K562 (cell line): ENCODE measurements at regions not wholly inside any gene's neighbourhood (a gene's known extent, or its start where the extent isn't known, plus 50 kb on each side); places are given as distances from the start of the nearest gene placed in this dataset.

Experiments used
- ATAC-seq: fragments of 200-7000 bp; cut with Tn5 transposase; 3 replicates; pipeline ENCODE4 v1.9.1; 2020; ENCODE audit warnings: moderate library complexity
- BruUV-seq: library from RNA; stranded (reverse); fragments of 400-500 nt; replicated peaks from 2 replicates; lab custom pipeline; 2021; lab: Mats Ljungman, UMichigan
- CTCF ChIA-PET: fragments of 300-600 bp; formaldehyde crosslinking; extraction: SDS; loops from one replicate; lab custom pipeline; 2021; ENCODE audit warnings: low intra/inter-chr PET ratio; lab: Yijun Ruan, JAX
- POLR2A ChIA-PET: fragments of 300-600, 350-650 bp; sonication (Branson Sonifier 250); formaldehyde crosslinking; extraction: SDS; loops from one replicate; lab custom pipeline; 2021; ENCODE audit warnings: antibody characterized with exemption, inconsistent platforms; lab: Yijun Ruan, JAX
- DNase-seq, 4 experiments: peaks; one replicate each; pipeline versions ENCODE4 v3.0.0 to v3.0.0-alpha.2; 2011 to 2018; ENCODE audit warnings: low spot score in 3 of 4, mixed read lengths in 3 of 4; ENCODE audit errors: extremely low read depth in 1 of 4
- FAIRE-seq: peaks from 2 replicates; lab custom pipeline; 2011; peaks lifted over from hg19 to GRCh38; lab: Jason Lieb, UNC
- H2AFZ ChIP-seq: 2 replicates; pipeline ENCODE4 v1.6.0; 2011; ENCODE audit warnings: low read depth, low read length, control low read depth, inconsistent platforms
- H3K27ac ChIP-seq: fragments of 200-600 bp; 3 replicates; pipeline ENCODE4 v1.8.0; 2011; ENCODE audit warnings: low read depth, mild to moderate bottlenecking, control low read depth, inconsistent platforms, low read length, moderate library complexity, mixed read lengths; ENCODE audit errors: extremely low read depth
- H3K27me3 ChIP-seq, 2 experiments: fragments of 300-600 bp in 1 of 2; 2 replicates in 1 of 2; 3 replicates in 1 of 2; pipeline versions ENCODE4 v1.6.0 to v1.8.0; 2011; ENCODE audit warnings: inconsistent platforms in 2 of 2, low read length in 2 of 2, mild to moderate bottlenecking in 1 of 2, mixed read lengths in 1 of 2, moderate library complexity in 1 of 2; ENCODE audit not compliant: control insufficient read depth in 2 of 2, insufficient read depth in 2 of 2
- H3K36me3 ChIP-seq: fragments of 300-600 bp; 3 replicates; pipeline ENCODE4 v1.8.0; 2011; ENCODE audit warnings: mild to moderate bottlenecking, low read length, inconsistent platforms; ENCODE audit not compliant: control insufficient read depth, insufficient read depth
- H3K4me1 ChIP-seq, 2 experiments: fragments of 200-600 bp in 1 of 2; replicated peaks in 1 of 2; 2 replicates in 1 of 2; 3 replicates in 1 of 2; pipeline versions ENCODE4 v1.5.1 to v1.8.0; 2011; ENCODE audit warnings: inconsistent platforms in 2 of 2, low read length in 2 of 2, mild to moderate bottlenecking in 1 of 2, mixed read lengths in 1 of 2, moderate library complexity in 1 of 2; ENCODE audit not compliant: control insufficient read depth in 2 of 2, insufficient read depth in 2 of 2
- H3K4me2 ChIP-seq: 2 replicates; pipeline ENCODE4 v1.6.1; 2011; ENCODE audit warnings: low read length, control low read depth, inconsistent platforms, mixed read lengths; ENCODE audit not compliant: insufficient read depth
- H3K4me3 ChIP-seq: fragments of 200-600 bp; sonication (generic), shearing (Covaris generic); 2 replicates; pipeline ENCODE4 v1.5.1; 2016; ENCODE audit warnings: control low read depth, inconsistent platforms
- H3K79me2 ChIP-seq: fragments of 200-600 bp; 3 replicates; pipeline ENCODE4 v1.8.0; 2011; ENCODE audit warnings: low read length, inconsistent platforms; ENCODE audit not compliant: control insufficient read depth, insufficient read depth
- H3K9ac ChIP-seq, 2 experiments: 2 replicates each; pipeline versions ENCODE4 v1.6.0 to v1.6.1; 2011; ENCODE audit warnings: low read depth in 2 of 2, low read length in 2 of 2, control low read depth in 1 of 2, inconsistent platforms in 1 of 2, mild to moderate bottlenecking in 1 of 2, mixed read lengths in 1 of 2; ENCODE audit not compliant: insufficient read depth in 1 of 2
- H3K9me1 ChIP-seq: one replicate; pipeline ENCODE4 v1.6.0; 2011; ENCODE audit warnings: inconsistent platforms, mild to moderate bottlenecking, low read length, moderate library complexity; ENCODE audit not compliant: control insufficient read depth, insufficient read depth
- H3K9me3 ChIP-seq: replicated peaks from 2 replicates; pipeline ENCODE4 v1.5.1; 2011; ENCODE audit warnings: low read depth, low read length, inconsistent platforms; ENCODE audit not compliant: control insufficient read depth, insufficient read depth
- H4K20me1 ChIP-seq: replicated peaks from 2 replicates; pipeline ENCODE4 v1.6.1; 2011; ENCODE audit warnings: low read length, inconsistent platforms, mixed read lengths; ENCODE audit not compliant: control insufficient read depth, insufficient read depth
- ADNP ChIP-seq: fragments of 200-800 bp; sonication (Bioruptor generic); IDR thresholded peaks from 2 replicates; pipeline ENCODE4 v1.6.1; 2016; ENCODE audit warnings: missing genetic modification characterization, missing compliant biosample characterization
- BCOR ChIP-seq: fragments of 450-650 bp; IDR thresholded peaks from 2 replicates; pipeline ENCODE4 v1.6.1; 2016
- CBX1 ChIP-seq: sonication (generic); IDR thresholded peaks from 2 replicates; pipeline ENCODE4 v1.6.1; 2016; ENCODE audit warnings: antibody characterized with exemption, low read depth, mild to moderate bottlenecking
- CBX3 ChIP-seq, 2 experiments: IDR thresholded peaks; 1 replicate in 1 of 2; 2 replicates in 1 of 2; pipeline ENCODE4 v1.6.1; 2012; ENCODE audit warnings: inconsistent platforms in 2 of 2, low read length in 2 of 2, borderline replicate concordance in 1 of 2, control low read depth in 1 of 2
- HDAC2 ChIP-seq: fragments of 450-650 bp; IDR thresholded peaks from 2 replicates; pipeline ENCODE4 v1.6.1; 2016; ENCODE audit warnings: mild to moderate bottlenecking
- HLTF ChIP-seq: fragments of 450-650 bp; IDR thresholded peaks from 2 replicates; pipeline ENCODE4 v1.6.1; 2016
- JUND ChIP-seq, 2 experiments: IDR thresholded peaks; 2 replicates in 1 of 2; 3 replicates in 1 of 2; pipeline ENCODE4 v1.6.1; 2011; ENCODE audit warnings: borderline replicate concordance in 2 of 2, low read depth in 2 of 2, low read length in 2 of 2, improper control_type of control experiment in 1 of 2, missing biosample characterization in 1 of 2, missing genetic modification characterization in 1 of 2, missing genetic modification reagents in 1 of 2
- KDM1A ChIP-seq, 2 experiments: fragments of 450-650 bp; IDR thresholded peaks; 2 replicates each; pipeline ENCODE4 v1.6.1; 2016; ENCODE audit warnings: mild to moderate bottlenecking in 2 of 2
- MCM5 ChIP-seq: fragments of 450-650 bp; IDR thresholded peaks from 2 replicates; pipeline ENCODE4 v1.6.1; 2016; ENCODE audit warnings: low read depth
- POLR2AphosphoS5 ChIP-seq: IDR thresholded peaks from 2 replicates; pipeline ENCODE4 v1.6.1; 2011; ENCODE audit warnings: mild to moderate bottlenecking, low read depth, low read length, moderate library complexity; ENCODE audit not compliant: control insufficient read depth, insufficient read depth
- RBM25 ChIP-seq: fragments of 200-400 bp; formaldehyde crosslinking; IDR thresholded peaks from 2 replicates; pipeline ENCODE4 v1.6.1; 2018; ENCODE audit warnings: low read length, low read depth, moderate library complexity; ENCODE audit not compliant: severe bottlenecking
- RCOR1 ChIP-seq, 2 experiments: IDR thresholded peaks; 2 replicates each; pipeline ENCODE4 v1.6.1; 2012; ENCODE audit warnings: low read depth in 2 of 2, low read length in 2 of 2, borderline replicate concordance in 1 of 2, improper control_type of control experiment in 1 of 2
- SMARCA5 ChIP-seq: fragments of 450-650 bp; IDR thresholded peaks from 2 replicates; pipeline ENCODE4 v1.6.1; 2016
- ZNF134 ChIP-seq: fragments of 250-450 bp; sonication (Bioruptor Pico); conservative IDR thresholded peaks from 2 replicates; pipeline ENCODE4 v1.4.0; 2020
- ZNF561 ChIP-seq: fragments of 450-650 bp; formaldehyde crosslinking; conservative IDR thresholded peaks from 2 replicates; pipeline ENCODE4 v1.4.0; 2020; ENCODE audit warnings: mild to moderate bottlenecking, moderate library complexity
- WGBS: fragments of 100-300 bp; shearing (Covaris generic); methylation state at CpG from one replicate; pipeline ENCODE4 v1.1.6; 2016; ENCODE audit warnings: low coverage, mixed read lengths; ENCODE audit not compliant: insufficient coverage; ENCODE audit errors: missing lambda C conversion rate; 5-methylcytosine and 5-hydroxymethylcytosine counted together
- in situ Hi-C: fragments of 300-500 bp; cut with MboI; formaldehyde crosslinking; loops from 4 replicates; pipeline ENCODE4 v1.15.0; 2018; ENCODE audit warnings: inconsistent platforms, mixed read lengths
- intact Hi-C: fragments of 100-400 bp; cut with micrococcal nuclease; formaldehyde crosslinking; loops from 2 replicates; pipeline ENCODE4 v1.14.2; 2022
- TF ChIP-seq, protein P1 (sequence below): sonication (generic); formaldehyde crosslinking; IDR thresholded peaks from 2 replicates; pipeline ENCODE4 v1.8.1; 2022; ENCODE audit warnings: missing genetic modification reagents
- TF ChIP-seq, protein P2 (sequence below): fragments of 450-650 bp; IDR thresholded peaks from 2 replicates; pipeline ENCODE4 v1.6.1; 2014; ENCODE audit warnings: low read depth, mild to moderate bottlenecking, moderate library complexity, borderline replicate concordance

DNA sequence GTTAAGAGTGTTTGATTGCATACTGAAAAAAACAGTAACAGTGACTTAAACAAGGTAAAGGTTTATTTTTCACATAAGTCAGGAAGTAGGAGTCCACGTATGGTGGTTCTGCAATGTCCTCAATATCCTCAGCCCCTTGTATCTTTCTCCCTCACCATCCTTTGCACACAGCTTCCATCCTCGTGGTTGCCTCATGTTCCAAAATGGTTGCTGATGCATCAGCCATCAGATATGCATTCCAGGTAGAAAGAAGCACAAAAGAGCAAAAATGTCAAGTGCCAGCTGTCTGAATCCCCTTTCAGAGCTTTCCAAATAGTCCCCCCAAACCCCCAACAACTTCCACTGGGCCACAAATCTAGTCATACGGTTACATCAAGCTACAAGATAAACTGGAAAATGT lies 138.1 kb downstream of the SYF2 start:
- in situ Hi-C loops = no loop called here
- FAIRE-seq = no peak
- BruUV-seq = no TSS peak

More for the DNA sequence above, 138.1 kb downstream of the SYF2 start:
- intact Hi-C loops = no loop called here
- ATAC-seq = no peak
- Histone ChIP-seq H3K79me2 (no peaks in the 10 kb centered on the region), H4K20me1 (no peaks in the 10 kb centered on the region), H2AFZ (no peak overlapping the region), H3K9me1 (no peaks in the 10 kb centered on the region), H3K9me3 (no peaks in the 10 kb centered on the region; the same call in 1 of the 2 replicates), H3K4me1 (peaks cover 0 to 4% of the 10 kb centered on the region in 2 experiments; a peak in 2 of 5 replicates), H3K27ac (no peak overlapping the region), H3K4me2 (no peak overlapping the region), H3K36me3 (no peaks in the 10 kb centered on the region), H3K9ac (no peak overlapping the region)
- POLR2A ChIA-PET = interaction anchor here (1.0 kb wide), 1 partner anchor 14 kb away, joined by 5 read pairs; no protein-coding TSS in a partner anchor
- DNase-seq = no peak
- WGBS = 16% methylated on average over 3 of the region's 3 CpGs
- TF ChIP-seq CBX3 (IDR thresholded peaks at IDR 0.05; ENCODE audit: borderline replicate concordance in 1 of 2, low read length in 2 of 2) (peak in 1 of 2 experiments; percentile 28; a peak in 1 of 3 replicates), ADNP (peak; percentile 46; the same call in 1 of the 2 replicates), HLTF (peak; percentile 80), CBX1 (peak; percentile 85; the same call in 1 of the 2 replicates), ZNF134 (CRISPR knock-in tag) (no peak), MCM5 (no peak), HDAC2 (peak; percentile 32; the same call in 1 of the 2 replicates), SMARCA5 (peak; percentile 89), RBM25 (peak; percentile 98), RCOR1 (IDR thresholded peaks at IDR 0.05; ENCODE audit: borderline replicate concordance in 1 of 2, low read depth in 2 of 2, low read length in 2 of 2) (peak in 1 of 2 experiments; percentile 74; a peak in 1 of 4 replicates), KDM1A (IDR thresholded peaks at IDR 0.05) (peak in 1 of 2 experiments; percentile 32; a peak in 1 of 4 replicates), JUND (IDR thresholded peaks at IDR 0.05; ENCODE audit: borderline replicate concordance, low read depth, low read length) (no peak), JUND (tag; IDR thresholded peaks at IDR 0.05; ENCODE audit: borderline replicate concordance, low read depth, low read length) (no peak), BCOR (peak; percentile 85; the same call in 1 of the 2 replicates), ZNF561 (no peak), POLR2AphosphoS5 (no peak)
- TF ChIP-seq, protein P1, sequence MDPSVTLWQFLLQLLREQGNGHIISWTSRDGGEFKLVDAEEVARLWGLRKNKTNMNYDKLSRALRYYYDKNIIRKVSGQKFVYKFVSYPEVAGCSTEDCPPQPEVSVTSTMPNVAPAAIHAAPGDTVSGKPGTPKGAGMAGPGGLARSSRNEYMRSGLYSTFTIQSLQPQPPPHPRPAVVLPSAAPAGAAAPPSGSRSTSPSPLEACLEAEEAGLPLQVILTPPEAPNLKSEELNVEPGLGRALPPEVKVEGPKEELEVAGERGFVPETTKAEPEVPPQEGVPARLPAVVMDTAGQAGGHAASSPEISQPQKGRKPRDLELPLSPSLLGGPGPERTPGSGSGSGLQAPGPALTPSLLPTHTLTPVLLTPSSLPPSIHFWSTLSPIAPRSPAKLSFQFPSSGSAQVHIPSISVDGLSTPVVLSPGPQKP (CRISPR knock-in tag) = no peak
- TF ChIP-seq, protein P2, sequence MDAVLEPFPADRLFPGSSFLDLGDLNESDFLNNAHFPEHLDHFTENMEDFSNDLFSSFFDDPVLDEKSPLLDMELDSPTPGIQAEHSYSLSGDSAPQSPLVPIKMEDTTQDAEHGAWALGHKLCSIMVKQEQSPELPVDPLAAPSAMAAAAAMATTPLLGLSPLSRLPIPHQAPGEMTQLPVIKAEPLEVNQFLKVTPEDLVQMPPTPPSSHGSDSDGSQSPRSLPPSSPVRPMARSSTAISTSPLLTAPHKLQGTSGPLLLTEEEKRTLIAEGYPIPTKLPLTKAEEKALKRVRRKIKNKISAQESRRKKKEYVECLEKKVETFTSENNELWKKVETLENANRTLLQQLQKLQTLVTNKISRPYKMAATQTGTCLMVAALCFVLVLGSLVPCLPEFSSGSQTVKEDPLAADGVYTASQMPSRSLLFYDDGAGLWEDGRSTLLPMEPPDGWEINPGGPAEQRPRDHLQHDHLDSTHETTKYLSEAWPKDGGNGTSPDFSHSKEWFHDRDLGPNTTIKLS = no peak
- TF ChIP-seq, all 486 proteins: peak for 10
- peaks cover 2 to 44% of the 10 kb centered on the region in 2 experiments; a peak in 3 of 5 replicates for H3K27me3 ChIP-seq
- H3K4me3 ChIP-seq = no peak overlapping the region
- CTCF ChIA-PET = no interaction called here
